Stimulated activated CD8-positive, alpha-beta memory T cell treated with anti-CD3 and anti-CD28 coated beads, Interleukin-7, amount 100 ng/mL, for 1 hour (primary cell): ENCODE measurements at regions not wholly inside any gene's neighbourhood (a gene's known extent, or its start where the extent isn't known, plus 50 kb on each side); places are given as distances from the start of the nearest gene placed in this dataset.
"Not testable (repeated sequence)": the region's sequence is repeated elsewhere in the genome, so short reads cannot be mapped to it uniquely, and the experiment has no call there.

Experiments
- DNase-seq, 2 donors: peaks; one replicate each; pipeline ENCODE4 v3.0.0-alpha.2; 2020; ENCODE audit warnings: low read depth in 2 of 2

DNA sequence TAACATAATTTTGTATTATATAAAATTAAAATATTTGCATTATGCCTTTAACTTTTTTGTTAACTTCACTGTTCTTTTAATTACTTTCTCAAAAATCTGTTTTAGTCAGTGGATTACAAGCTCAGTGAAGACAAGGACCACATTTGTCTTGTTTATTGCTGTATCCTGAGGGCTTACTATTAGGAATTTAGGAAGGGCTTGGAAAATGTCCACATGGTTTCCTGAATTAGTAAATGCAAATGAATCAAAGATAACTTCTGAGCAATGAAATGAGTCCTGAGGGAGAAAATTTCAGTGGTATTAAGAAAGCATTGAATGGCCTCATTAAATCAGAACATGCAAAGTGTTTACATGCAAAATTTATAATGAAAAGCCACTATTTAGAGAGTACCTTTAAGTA is 1293.2 kb upstream of the GOT2 start:
- DNase-seq: no peak

DNA sequence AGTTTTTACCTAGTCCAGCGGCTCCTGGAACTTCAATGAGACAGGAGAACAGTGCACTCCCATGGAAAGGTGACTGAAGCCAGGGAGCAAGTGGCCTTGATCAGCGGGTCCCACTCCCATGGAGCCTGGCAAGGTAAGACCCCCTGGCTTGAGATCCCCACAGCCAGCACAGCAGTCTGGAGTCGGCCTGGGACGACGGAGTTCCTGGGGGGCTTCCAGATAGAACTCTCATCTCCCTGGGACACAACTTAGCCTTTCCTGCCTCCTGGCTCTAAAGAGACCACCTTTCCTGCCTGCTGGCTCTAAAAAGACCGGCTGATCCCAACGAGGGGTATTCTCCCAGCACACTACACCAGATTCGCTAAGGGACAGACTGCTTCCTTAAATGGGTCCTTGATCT is 1279.0 kb upstream of the GOT2 start:
- DNase-seq: no peak

DNA sequence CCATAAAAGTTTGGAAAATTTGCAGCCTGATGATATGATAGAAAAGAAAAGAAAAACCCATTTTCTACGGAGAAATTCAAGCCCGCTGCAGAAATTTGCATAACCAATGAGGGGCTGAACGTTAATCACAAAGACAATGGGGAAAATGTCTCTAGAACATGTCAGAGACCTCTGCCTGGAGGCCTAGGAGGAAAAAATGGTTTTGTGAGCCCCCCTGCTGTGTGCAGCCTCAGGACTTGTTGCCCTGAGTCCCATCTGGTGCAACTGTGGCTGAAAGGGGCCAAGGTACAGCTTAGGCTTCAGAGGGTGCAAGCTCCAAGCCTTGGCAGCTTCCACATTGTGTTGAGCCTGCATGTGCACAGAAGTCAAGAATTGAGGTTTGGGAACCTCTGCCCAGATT is 1267.4 kb upstream of the GOT2 start:
- no peak for DNase-seq

DNA sequence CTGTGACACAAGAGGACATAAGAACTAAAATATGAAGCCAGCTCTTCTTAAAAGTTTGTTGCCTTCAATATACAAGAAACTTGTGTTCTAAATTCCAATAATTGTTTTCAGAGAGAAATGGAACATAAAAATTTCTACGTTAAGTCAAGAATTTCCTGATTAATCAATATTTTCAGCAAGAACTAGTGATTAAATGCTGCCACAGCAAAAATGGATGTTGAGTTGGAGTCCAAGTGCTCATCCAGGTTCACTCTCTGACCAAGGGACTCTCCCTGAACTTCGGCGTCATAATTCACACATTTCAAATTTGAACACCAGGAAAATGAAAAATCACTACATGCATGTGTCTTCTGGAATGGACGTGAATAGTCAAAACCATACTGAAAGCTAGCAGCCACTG is 1263.6 kb upstream of the GOT2 start:
- DNase-seq: no peak

DNA sequence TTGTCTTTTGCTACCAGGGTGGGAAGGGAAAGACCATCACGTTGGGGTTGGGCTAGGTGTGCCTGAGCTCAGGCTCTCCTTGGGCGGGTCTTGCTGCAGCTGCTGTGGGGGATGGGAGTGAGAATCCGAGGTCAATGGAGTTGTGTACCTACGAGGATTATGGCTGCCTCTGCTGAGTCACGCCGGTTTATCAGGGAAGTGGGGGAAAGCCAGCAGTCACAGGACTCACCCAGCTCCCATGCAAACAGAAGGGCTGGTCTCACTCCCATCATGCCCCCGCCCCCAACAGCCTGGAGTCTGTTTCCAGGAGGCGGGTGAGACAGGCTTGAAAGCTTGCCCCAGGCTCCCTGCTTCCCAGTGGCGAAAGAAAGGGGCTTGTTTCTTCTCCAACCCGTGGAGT is 1259.0 kb upstream of the GOT2 start:
- DNase-seq: no peak

DNA sequence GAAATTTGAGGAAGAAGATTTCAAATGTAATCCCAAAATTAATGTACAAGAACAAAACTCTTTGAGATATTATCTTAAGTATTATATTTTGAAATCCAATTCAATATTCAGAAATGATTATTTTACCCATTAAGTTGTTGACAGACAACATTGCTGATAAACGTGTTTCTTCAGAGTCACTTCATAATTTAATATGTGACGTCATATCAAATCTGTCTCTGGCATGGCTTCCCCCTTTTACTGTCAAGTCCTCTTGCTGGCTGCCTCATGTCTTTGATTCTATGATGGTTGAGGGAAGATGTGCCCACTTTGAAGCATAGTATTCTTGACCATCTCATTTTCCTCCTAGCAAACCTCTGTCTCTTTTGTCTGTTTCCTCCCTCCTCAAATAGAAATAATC is 1257.1 kb upstream of the GOT2 start:
- DNase-seq: no peak

DNA sequence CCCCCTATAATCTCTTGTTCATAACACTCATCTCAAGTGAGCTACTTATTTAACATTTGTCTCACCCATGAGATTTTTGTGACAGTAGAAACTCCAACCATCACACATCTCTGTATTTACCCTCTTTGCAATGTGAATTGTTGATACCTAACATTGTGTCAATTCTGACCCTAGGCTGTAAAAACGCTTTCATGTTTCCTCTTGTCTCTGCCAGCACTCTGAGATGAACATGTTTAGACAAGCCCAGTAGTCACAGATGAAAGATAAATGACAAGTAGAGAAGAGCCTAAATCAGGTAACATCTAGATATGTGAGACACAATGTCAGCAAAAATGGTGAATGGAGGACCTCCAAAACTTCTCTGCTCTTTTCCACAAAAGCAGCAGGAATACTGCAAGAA is 1254.5 kb upstream of the GOT2 start:
- no peak for DNase-seq

DNA sequence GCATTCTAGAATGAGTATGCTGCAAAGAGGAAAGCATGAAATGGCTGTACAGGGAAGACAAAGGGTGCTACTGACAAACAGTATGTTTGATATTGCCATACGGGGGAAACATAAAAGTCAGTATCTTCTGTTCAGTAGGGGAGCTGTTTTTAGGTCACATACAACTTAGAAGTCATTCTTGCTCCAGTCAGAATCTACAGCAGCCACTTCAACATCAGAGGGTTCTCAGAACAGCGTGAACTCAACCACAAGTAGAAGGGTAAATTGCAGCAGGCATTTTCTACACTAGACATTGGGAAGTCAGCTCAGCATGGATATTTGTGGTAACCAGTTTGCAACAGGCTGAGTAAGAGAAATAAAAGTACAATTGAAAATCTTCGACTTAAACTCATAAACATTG is 1241.8 kb upstream of the GOT2 start:
- no peak for DNase-seq

DNA sequence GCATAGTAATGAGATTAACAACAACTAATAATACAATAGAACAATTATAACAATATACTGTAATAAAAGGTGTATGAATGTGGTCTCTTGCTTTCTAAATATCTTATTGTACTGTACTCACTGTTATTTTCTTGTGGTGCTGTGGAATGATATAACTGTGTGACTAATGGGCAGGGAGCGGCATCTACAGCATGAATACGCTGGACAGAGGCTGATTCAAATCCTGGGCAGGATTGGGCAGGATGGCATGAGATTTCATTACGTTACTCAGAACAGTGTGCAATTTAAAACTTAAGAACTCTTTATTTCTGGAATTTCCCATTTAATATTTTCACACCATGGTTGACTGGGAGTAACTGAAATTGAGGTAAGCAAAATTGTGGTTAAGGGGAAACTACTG is 1239.8 kb upstream of the GOT2 start:
- DNase-seq: no peak

DNA sequence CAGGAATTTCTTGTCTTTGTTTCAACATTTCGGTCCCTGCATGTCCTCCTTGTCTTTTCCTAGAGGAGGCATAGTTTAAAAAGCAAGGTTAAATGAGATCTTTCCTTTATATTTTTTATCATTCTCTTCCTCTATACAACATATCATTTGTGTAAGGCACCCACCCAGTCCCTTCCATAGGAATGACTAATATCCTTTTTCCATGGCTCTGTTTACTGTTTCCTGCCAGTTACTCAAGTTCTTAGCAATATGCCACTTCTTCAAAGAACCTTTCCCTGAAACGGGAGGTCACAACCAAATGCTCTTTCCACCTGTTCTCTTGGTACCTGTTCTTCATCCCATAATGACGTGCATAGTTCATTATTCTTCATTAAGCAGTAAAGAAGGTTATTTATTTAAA is 1237.1 kb upstream of the GOT2 start:
- DNase-seq: no peak

DNA sequence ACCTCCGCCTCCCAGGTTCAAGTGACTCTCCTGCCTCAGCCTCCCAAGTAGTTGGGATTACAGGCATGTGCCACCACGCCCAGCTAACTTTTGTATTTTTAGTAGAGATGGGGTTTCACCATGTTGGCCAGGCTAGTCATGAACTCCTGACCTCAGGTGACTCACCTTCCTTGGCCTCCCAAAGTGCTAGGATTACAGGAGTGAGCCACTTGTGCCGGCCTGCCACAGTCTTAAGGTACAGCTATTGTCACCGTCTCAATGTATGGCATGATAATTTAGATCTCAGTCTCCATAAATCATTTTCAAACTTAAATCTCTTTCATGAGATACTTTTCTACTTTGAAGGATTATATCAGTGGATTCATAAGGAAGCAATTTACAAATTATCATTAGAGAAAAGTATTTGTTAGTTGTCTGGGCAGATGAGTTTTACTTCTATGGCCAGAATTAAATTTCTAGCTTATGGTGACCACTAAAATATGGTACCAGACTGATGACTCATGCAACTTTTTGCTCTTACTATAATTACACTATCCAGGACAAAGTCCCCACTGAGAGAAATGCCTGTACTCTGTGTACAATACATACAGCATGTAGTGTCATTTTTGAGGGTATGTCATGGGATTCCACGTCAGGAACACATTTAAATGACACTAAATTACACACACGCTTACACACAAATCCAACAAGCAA is 1230.3 kb upstream of the GOT2 start:
- no peak for DNase-seq

DNA sequence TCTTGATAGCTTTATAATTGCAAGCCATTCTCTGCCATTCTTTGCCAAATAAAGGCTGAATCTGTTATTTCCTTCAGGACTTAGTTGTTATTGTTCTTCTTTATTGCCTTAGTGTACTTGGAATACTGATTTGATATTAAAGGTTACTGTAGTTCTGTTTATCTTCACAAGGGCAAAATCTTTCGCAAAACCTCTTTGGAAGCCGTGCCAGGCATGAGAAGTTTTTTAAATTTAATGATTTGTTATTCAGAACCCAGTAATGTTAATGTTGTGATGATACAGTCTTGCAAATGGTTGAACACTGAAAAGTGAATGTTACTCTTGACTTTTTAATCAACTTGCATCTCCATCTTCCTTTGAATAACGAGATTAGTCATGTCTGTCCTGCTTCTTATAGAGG is 1225.2 kb upstream of the GOT2 start:
- no peak for DNase-seq

DNA sequence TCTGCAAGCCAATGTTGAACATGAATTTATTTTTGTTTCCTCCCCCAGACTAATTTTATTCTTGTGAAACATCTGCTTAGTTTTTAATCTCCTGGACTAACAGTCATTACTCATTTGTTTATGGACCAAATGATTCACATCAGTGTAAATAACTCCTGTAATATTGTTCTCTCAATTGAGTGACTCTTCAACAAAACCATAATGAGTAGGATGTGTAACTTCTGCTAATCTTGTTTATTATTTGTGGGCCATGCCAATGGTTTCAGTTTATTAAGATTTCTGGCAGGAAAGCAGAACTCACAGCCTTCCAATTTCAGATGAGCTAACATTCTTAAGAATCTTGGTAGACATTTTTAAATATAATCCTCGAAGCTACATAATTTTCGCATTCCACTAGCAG is 1216.3 kb upstream of the GOT2 start:
- DNase-seq: no peak

DNA sequence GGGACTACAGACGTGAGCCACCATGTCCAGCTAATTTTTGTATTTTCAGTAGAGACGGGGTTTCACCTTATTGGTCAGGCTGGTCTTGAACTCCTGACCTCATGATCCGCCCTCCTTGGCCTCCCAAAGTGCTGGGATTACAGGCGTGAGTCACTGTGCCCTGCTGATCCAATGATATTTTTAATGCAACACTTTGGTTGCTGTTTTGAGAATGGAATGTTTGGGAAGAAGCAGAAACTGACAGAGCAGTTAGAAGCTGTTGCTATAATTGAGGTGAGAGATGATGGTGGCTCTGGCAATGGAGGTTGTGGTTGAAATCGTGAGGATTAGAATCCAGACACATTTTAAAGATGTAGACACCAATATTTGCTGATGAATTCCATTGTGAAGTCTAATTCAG is 1209.9 kb upstream of the GOT2 start:
- not testable (repeated sequence) for DNase-seq

DNA sequence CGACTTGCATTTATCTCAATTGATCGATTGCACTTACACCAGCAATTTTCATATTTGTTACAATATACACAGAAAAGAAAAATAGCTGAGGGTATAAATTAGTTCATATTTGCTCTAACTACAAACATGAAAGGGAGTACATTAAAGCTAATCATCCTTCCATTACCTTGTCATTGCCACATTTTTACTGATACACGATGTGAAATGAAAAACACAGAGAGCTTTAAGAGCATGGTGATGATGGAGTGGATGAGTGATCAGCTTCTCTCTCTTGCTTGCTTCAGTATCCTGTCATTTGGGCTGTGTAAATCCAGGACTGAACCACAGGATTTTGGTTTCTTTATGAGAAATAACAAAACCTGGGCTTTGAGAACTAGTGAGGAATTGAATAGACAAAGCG is 1207.5 kb upstream of the GOT2 start:
- DNase-seq: no peak

DNA sequence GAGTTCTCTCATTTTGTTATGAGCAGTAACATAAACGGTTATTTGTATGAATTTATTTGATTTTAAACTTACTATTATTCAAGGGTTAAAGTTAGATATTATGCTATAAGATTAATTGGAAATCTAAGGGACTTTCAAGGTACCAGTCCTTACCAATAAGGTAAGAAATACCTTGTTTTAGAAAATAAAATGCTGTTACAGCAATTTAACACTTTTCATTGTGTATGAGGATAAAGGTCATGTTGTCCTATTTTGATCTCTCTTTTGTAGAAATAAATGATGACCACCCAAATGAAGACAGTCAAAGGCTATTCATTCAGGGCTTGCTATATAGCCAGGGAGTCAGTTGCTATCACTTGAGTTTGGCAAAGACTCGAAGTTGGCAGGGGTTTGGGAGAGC is 1185.9 kb upstream of the GOT2 start:
- DNase-seq: no peak

DNA sequence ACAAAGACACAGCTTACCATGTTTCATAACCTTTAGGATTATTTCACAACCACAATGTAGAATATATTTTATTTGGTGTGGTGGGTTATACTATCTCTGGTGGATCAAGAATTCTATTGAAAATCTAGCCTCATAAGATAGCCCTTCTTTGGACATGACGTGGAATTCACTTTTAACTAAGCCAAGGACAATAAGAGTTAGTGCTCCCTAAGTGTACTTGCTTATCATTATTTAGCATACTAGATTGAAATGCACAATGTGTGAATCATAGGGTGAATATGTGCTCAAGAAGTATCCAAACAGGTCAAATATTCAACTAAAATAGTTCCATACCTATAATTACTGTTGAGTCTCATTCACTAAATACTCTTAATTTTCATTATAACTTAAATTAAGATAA is 1179.5 kb upstream of the GOT2 start:
- no peak for DNase-seq

DNA sequence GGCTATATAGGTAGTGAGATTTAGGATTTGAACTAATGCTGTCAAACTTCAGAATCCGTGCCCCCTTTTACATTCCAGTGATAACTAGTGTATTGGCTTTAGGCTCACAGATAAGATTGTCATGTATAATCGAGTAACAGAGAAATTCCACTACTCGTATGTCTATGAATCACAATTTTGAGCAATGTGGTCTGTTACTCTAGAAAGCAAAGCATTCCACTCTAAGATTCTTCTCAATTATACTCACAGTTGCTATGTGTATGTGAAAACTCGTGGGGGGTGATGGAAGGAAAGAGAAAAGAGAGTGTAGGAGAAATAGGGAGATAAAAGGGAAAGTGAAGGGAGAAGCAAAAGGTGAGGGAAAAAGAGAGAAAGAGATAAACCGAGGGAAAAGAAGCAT is 1175.1 kb upstream of the GOT2 start:
- DNase-seq: no peak

DNA sequence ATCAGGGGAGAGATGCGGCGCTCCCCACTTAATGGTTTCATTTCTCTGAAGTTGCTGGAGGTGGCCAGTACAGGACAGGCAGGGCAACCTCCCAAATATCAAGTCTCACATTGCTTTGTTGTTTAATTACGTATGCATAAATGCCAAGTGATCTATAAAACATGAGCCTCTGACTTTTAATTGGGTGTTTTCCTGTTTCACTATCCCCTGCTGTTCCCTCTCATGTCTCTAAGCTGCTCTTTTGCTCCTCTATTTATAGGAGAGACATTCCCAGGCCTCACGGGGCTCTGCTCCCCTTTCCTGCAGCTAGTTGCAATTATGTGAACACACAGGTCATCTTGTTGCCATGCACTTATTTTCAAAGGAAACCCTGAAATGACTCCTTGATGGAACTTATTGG is 1173.5 kb upstream of the GOT2 start:
- DNase-seq: no peak

DNA sequence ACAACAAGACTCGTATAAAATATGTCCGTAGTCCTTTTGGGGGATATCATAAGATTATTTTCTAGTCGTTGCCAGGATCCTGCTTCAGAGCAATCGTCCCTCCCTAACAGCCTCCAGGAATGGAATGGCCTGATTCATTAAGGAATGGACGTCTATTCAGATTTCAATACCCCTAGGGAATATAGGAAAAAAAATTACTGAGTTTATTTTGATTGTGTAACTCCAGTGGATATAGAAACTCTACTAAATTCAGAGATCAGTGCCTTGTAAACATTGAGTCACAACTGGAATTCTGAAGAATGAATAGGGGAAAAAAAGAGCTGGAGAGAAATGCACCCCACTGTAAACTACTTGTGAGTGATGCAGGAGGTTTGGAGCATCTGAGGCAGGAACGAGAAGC is 1171.5 kb upstream of the GOT2 start:
- DNase-seq: no peak

DNA sequence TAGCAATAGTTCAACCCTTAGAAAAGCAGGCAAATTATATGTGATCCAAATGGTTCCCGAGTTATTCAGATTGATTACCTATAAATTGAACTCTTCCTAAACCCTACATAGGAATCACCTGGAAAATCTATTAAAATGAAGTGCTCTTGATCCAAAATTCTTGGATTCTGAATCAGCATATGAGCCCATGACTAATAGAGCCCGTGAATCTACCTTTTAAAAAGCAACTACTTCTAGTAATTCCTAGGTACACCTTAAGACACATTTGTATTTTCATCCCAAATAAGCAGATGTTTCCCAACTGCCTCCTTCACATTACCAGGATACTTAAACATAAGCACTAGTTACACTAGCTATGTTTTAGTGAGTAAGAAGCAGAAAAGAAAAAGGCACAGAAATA is 1171.0 kb upstream of the GOT2 start:
- no peak for DNase-seq

DNA sequence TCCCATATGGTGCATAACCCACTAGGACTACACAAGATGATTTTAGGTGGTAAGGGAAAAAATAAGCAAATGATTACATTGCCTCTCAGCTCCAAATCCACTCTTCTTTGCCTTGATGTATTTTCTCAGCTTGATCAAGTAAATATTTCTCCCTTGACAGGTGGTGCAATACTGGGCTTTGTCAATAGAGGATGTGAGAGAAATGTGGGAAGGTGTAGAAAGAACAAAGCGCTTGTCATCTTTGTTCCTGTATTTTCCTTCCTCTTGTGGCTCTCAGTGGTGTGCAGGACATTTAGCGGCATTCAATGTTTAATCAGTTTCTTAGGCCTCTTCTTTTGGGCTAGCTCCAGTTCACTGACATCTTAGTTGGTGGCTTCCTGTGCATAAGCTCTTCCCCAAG is 1165.8 kb upstream of the GOT2 start:
- DNase-seq: no peak

DNA sequence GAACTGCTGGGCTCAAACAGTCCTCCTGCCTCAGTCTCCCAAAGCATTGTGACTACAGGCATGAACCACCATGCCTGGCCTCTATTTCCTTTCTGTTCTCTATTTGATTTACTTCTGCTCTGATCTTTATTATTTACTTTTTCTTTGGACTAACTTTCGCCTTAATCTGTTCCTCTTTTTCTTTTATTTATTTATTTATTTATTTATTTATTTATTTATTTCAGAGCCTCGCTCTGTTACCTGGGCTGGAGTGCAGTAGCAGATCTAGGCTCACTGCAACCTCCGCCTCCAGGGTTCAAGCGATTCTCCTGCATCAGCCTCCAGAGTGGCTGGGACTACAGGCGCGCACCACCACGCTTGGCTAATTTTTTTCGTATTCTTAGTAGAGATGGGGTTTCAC is 1158.3 kb upstream of the GOT2 start:
- no peak for DNase-seq

DNA sequence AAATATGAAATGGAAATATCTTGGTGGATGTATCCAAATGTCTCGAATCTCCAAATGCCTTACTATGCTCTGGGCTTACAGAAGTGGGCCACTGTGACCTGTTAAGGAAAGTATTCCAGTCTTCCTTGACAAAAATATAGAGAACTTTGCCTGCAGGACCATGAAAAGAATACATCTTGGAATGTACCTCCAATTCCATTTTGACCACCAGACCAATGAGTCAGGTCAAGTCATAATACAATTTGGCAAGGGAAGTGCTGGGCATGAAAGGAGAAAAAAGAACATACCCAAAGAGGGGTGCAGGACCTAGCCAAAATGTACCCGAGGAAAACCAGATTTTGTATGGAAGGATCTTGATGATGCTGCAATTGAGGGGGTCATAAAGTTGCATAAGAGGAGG is 1153.7 kb upstream of the GOT2 start:
- DNase-seq: no peak

DNA sequence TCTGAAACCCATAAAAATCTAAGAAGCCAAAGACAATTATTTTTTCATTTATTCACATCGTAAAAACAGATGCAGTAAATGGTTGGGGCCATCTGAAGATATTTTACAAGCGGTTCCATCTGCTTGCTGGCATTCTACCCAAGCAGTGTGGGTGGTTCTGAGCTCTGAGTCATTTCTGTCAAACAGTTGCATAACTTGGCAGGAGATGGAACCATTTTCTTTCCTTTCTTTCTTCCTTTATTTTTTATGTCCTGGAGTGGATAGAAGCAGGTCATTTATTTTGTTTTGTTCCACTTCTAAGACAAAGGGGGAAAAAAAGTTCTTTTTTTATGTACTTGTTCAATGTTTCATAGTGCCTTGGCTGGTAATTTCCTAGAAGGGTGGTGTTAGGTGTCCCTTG is 1151.9 kb upstream of the GOT2 start:
- no peak for DNase-seq
